Stomach (tissue), 4 donors: ENCODE measurements at regions not wholly inside any gene's neighbourhood (a gene's known extent, or its start where the extent isn't known, plus 50 kb on each side); places are given as distances from the start of the nearest gene placed in this dataset.

Source experiments
- POLR2A ChIP-seq, 4 donors: fragments of 450-650 bp; IDR thresholded peaks; one replicate each; pipeline ENCODE4 v1.6.1; 2016; ENCODE audit warnings: antibody characterized with exemption in 4 of 4, control low read depth in 2 of 4, mild to moderate bottlenecking in 1 of 4, moderate library complexity in 1 of 4
- POLR2AphosphoS5 ChIP-seq, 3 donors: sonication (generic); formaldehyde crosslinking; IDR thresholded peaks; one replicate each; pipeline ENCODE4 v1.6.1; 2016; ENCODE audit warnings: antibody characterized with exemption in 3 of 3
- TF ChIP-seq, protein P1 (sequence below), 7 experiments: fragments of 450-650 bp in 4 of 7; fragments of 200-600 bp in 3 of 7; sonication (generic) in 3 of 7; IDR thresholded peaks; one replicate each; pipeline ENCODE4 v1.5.1; 2016 to 2019; ENCODE audit warnings: antibody characterized with exemption in 7 of 7, control low read depth in 2 of 7, mild to moderate bottlenecking in 1 of 7

DNA sequence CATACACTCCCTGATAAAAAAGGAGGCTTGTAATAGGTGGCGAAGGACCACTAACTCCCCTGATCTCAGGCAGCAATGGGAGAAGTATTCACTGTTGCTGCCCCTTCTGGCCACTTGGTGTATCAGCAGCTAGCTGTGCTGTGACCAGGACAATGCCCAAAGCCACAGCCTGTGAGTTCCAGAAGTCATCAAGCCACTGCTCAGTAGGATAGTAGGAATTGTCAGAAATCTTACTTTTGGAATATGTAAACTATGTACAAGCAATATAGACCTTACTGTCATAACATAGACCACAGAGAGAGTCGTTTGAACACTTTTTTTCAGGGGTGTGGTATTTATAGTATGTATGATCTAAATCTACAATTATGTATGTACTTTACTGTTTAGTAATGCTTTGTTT, 248.3 kb upstream of the CAMK1G start:
- TF ChIP-seq, protein P1, sequence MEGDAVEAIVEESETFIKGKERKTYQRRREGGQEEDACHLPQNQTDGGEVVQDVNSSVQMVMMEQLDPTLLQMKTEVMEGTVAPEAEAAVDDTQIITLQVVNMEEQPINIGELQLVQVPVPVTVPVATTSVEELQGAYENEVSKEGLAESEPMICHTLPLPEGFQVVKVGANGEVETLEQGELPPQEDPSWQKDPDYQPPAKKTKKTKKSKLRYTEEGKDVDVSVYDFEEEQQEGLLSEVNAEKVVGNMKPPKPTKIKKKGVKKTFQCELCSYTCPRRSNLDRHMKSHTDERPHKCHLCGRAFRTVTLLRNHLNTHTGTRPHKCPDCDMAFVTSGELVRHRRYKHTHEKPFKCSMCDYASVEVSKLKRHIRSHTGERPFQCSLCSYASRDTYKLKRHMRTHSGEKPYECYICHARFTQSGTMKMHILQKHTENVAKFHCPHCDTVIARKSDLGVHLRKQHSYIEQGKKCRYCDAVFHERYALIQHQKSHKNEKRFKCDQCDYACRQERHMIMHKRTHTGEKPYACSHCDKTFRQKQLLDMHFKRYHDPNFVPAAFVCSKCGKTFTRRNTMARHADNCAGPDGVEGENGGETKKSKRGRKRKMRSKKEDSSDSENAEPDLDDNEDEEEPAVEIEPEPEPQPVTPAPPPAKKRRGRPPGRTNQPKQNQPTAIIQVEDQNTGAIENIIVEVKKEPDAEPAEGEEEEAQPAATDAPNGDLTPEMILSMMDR (IDR thresholded peaks at IDR 0.05), result peak in 5 of 7 experiments; percentile 29 to 55 (median 36)
- no peak for TF ChIP-seq POLR2A (IDR thresholded peaks at IDR 0.05)
- TF ChIP-seq POLR2AphosphoS5 (IDR thresholded peaks at IDR 0.05), result no peak
